ENCODE measurements at regions not wholly inside any gene's neighbourhood (a gene's known extent, or its start where the extent isn't known, plus 50 kb on each side); places are given as distances from the start of the nearest gene placed in this dataset.

GRCh38 chr13:95352486-95352885 is 51.2 kb upstream of the ABCC4 start:
- DNase-seq (ENCODE audit: low read depth in 2 of 2), result no peak

GRCh38 chr13:95354156-95354555 is 52.9 kb upstream of the ABCC4 start:
- no peak for DNase-seq (ENCODE audit: low read depth in 2 of 2)

GRCh38 chr13:95354680-95355487 is 53.6 kb upstream of the ABCC4 start:
- peak in 1 of 2 donors; percentile 51 for DNase-seq (ENCODE audit: low read depth in 2 of 2)

- peak in 1 of 2 donors; percentile 54 for DNase-seq (ENCODE audit: low read depth in 2 of 2)
Observed at GRCh38 chr13:95355494-95355893, 54.2 kb upstream of the ABCC4 start.

GRCh38 chr13:95356916-95357315 is 55.7 kb upstream of the ABCC4 start:
- no peak for DNase-seq (ENCODE audit: low read depth in 2 of 2)

GRCh38 chr13:95357875-95358274 is 56.6 kb upstream of the ABCC4 start:
- DNase-seq (ENCODE audit: low read depth in 2 of 2), result no peak

GRCh38 chr13:95360052-95360451 is 58.8 kb upstream of the ABCC4 start:
- no peak for DNase-seq (ENCODE audit: low read depth in 2 of 2)

DNA sequence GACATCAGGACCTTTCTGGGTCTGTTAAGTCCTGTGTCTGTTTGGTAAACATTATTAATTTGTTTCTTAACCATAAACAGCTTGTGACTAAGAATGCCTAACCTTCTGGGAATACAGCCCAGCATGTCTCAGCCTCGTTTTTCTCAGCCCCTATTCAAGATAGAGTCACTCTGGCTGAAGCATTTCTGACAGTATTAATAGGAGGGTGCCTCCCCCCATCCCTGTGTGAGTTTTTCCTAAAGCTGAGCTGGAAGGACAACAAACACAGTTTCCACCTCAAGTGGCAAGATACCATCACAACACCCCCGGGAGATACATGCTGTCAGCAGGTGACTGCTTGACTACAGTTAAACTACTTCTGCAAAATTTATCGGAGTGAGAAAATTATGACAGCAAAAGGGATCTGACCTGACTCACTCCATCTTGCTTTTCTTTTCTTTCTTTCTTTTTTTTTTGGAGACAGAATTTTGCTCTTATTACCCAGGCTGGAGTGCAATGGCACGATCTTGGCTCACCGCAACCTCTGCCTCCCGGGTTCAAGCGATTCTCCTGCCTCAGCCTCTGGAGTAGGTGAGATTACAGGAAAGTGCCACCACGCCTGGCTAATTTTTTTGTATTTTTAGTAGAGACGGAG is 59.3 kb upstream of the ABCC4 start:
- no peak for DNase-seq (ENCODE audit: low read depth in 2 of 2)

GRCh38 chr13:95361686-95362085 is 60.4 kb upstream of the ABCC4 start:
- no peak for DNase-seq (ENCODE audit: low read depth in 2 of 2)

DNA sequence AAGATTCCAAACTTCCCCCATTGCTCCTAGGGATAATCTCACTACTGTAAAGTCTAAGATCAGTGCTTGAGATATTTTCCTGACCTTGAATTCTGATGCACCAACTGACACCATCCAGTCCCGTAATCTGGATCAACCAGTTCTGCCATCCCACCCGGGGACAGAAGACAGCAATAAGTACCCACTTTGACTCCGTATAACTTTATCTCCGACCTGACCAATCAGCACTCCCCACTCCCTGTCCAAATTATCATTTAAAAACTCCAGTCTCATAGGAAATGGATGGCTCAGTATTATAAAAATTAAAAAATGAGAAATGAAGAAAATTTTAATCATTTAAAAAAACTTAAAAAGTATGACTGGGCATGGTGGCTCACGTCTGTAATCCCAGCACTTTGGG is 61.4 kb upstream of the ABCC4 start:
- no peak for DNase-seq (ENCODE audit: low read depth in 2 of 2)

GRCh38 chr13:95367309-95367843 is 66.1 kb upstream of the ABCC4 start:
- no peak for DNase-seq (ENCODE audit: low read depth in 2 of 2)

DNA sequence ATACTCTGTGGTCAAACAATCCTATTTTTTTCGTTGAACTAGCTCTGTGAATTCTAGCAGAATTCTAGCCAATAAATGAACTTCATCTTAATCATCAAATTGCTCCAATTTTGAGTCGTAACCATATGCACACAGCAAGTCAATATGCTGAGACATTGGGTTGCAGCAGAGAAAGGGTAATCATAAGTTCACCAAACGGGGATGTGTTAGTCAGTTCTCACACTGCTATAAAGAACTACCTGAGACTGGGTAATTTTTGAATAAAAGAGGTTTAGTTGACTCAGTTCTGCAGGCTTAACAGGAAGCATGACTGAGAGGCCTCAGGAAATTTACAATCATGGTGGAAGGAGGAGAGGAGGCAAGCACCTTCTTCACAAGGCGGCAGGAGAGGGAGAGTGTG is 67.7 kb upstream of the ABCC4 start:
- no peak for DNase-seq (ENCODE audit: low read depth in 2 of 2)

GRCh38 chr13:95375706-95376105 is 74.5 kb upstream of the ABCC4 start:
- no peak for DNase-seq (ENCODE audit: low read depth in 2 of 2)

GRCh38 chr13:95378603-95379002 is 77.4 kb upstream of the ABCC4 start:
- DNase-seq (ENCODE audit: low read depth in 2 of 2), result no peak

- DNase-seq (ENCODE audit: low read depth in 2 of 2), result peak; percentile 51 to 83
Observed at GRCh38 chr13:95380468-95381211, 79.4 kb upstream of the ABCC4 start.

GRCh38 chr13:95381212-95381527 is 79.9 kb upstream of the ABCC4 start:
- DNase-seq (ENCODE audit: low read depth in 2 of 2), result no peak

DNA sequence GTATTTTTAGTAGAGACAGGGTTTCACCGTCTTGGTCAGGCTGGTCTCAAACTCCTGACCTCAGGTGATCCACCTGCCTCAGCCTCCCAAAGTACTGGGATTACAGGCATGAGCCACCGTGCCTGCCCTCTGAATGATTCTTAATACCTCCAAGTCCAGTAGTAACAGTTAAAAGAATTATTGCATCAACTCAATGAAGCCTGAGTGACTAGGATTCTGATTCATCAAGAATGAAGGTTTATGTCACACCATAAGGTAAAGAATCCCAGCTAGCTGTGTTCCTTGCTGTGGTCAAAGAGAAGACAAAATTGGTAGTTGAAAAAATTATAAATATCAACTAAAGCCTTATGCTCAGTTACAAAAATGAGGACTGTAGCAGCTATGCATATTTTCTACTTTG is 81.2 kb upstream of the ABCC4 start:
- DNase-seq (ENCODE audit: low read depth in 2 of 2), result no peak

GRCh38 chr13:95382916-95383315 is 81.7 kb upstream of the ABCC4 start:
- no peak for DNase-seq (ENCODE audit: low read depth in 2 of 2)

DNA sequence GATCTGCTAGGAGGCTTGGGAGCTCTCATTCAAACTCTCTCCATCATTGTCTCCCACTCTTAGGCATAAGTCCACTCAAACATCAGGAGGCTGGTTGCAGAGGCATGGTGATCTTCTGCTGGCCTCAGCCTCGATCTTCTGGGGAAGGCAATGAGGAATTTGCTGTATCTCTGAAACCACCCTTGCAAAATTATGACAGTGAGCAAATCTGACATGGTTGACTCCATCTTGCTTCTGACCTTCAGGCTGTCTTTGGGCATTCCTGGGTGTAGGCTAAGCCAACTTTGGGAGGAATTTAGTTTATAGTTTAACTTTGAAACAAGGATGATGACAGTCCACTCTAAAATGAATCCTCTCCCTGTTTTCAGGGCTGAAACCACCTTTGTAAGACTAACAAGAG is 84.1 kb upstream of the ABCC4 start:
- DNase-seq (ENCODE audit: low read depth in 2 of 2), result no peak

GRCh38 chr13:95385798-95386197 is 84.5 kb upstream of the ABCC4 start:
- DNase-seq (ENCODE audit: low read depth in 2 of 2), result no peak

DNA sequence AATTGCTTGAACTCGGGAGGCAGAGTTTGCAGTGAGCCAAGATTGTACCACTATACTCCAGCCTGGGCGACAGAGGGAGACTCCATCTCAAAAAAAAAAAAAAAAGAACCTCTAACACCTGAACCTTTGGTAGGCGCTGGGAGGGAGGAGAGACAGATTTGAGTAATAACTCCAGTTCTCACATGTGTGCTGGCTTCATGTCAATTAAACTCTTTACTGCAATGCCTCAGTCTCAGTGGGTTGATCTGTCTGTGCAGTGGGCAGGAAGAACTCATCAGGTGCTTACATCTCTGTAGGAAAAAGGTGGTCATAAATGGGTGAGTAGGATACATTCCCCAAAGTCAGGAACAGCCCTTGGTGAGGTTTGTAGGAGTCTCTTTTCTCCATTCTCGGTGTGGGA is 85.1 kb upstream of the ABCC4 start:
- no peak for DNase-seq (ENCODE audit: low read depth in 2 of 2)

DNA sequence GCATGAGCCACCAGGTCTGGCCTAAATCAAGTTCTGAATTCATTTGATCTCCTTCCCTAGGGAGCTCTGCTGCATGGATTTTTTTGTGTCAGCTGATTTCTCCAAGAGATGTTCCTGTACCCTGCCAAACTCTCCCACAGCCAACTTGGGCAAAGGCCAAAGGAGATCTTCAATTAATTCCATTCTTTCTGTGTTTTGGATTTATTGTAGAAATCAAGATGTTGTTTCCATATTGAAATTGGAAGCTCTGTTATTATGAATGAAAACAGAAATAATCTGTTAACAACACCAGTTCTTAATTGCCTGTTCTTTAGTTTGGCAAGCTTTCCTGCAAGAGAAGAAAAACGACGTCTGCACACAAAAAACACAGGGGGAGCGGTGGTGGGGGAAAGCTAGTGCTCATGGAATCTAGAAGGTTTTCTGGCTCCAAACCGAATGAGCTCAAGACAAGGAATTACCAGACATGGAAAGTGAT is 86.5 kb upstream of the ABCC4 start:
- no peak for DNase-seq (ENCODE audit: low read depth in 2 of 2)
